Neural progenitor cell (in vitro differentiated cells): ENCODE measurements at regions not wholly inside any gene's neighbourhood (a gene's known extent, or its start where the extent isn't known, plus 50 kb on each side); places are given as distances from the start of the nearest gene placed in this dataset.

Experiments used
- EZH2 ChIP-seq: fragments of 200-600 bp; sonication (generic); IDR thresholded peaks from 2 replicates; pipeline ENCODE4 v1.6.1; 2017; ENCODE audit warnings: antibody characterized with exemption, mild to moderate bottlenecking, moderate library complexity
- TF ChIP-seq, protein P1 (sequence below): fragments of 200-600 bp; sonication (generic); IDR thresholded peaks from 2 replicates; pipeline ENCODE4 v1.5.1; 2017; ENCODE audit warnings: antibody characterized with exemption, mild to moderate bottlenecking

DNA sequence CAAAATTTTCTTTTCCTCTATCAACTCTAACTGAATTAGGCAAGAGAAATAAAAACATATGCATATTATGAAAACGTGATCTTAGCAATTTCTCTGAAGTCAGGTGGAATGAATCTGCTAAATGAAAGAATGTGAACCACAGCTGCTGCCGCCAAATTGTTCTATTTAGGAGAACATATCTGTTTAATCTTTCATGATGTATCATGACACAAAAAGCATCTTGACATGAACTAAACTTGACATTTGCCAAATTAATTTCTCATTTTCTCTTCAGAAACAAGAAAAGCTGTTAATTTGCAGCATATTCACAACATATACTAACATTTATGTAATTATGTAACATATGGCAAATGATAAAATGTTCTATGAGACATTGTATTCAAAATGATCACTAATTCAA lies 1237.9 kb downstream of the TECRL start:
- TF ChIP-seq, protein P1, sequence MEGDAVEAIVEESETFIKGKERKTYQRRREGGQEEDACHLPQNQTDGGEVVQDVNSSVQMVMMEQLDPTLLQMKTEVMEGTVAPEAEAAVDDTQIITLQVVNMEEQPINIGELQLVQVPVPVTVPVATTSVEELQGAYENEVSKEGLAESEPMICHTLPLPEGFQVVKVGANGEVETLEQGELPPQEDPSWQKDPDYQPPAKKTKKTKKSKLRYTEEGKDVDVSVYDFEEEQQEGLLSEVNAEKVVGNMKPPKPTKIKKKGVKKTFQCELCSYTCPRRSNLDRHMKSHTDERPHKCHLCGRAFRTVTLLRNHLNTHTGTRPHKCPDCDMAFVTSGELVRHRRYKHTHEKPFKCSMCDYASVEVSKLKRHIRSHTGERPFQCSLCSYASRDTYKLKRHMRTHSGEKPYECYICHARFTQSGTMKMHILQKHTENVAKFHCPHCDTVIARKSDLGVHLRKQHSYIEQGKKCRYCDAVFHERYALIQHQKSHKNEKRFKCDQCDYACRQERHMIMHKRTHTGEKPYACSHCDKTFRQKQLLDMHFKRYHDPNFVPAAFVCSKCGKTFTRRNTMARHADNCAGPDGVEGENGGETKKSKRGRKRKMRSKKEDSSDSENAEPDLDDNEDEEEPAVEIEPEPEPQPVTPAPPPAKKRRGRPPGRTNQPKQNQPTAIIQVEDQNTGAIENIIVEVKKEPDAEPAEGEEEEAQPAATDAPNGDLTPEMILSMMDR = no peak
- TF ChIP-seq EZH2 = no peak
